HG02610 (cell line): ENCODE measurements at regions not wholly inside any gene's neighbourhood (a gene's known extent, or its start where the extent isn't known, plus 50 kb on each side); places are given as distances from the start of the nearest gene placed in this dataset.
"Not testable (repeated sequence)": the region's sequence is repeated elsewhere in the genome, so short reads cannot be mapped to it uniquely, and the experiment has no call there.

ENCODE experiments used
- ATAC-seq: cut with Tn5 transposase; IDR thresholded peaks from one replicate; pipeline ENCODE4 v1.9.1; 2021; ENCODE audit warnings: mild to moderate bottlenecking, moderate library complexity; ENCODE audit not compliant: unreplicated experiment

- ATAC-seq = not testable (repeated sequence)
These were observed 667.6 kb downstream of the UQCRFS1 start for GRCh38 chr19:28545397-28545796.

- no peak for ATAC-seq
These were observed 668.3 kb downstream of the UQCRFS1 start for GRCh38 chr19:28544451-28545261.

- ATAC-seq = no peak
These were observed 669.6 kb downstream of the UQCRFS1 start for GRCh38 chr19:28543244-28543776.

GRCh38 chr19:28542394-28543243, 670.3 kb downstream of the UQCRFS1 start:
- no peak for ATAC-seq

- ATAC-seq = no peak
These were observed 671.2 kb downstream of the UQCRFS1 start for GRCh38 chr19:28541602-28542393.

- no peak for ATAC-seq
These were observed 671.9 kb downstream of the UQCRFS1 start for GRCh38 chr19:28541029-28541428.

- ATAC-seq = not testable (repeated sequence)
These were observed 672.6 kb downstream of the UQCRFS1 start for GRCh38 chr19:28540385-28540784.

- ATAC-seq = no peak
These were observed 673.2 kb downstream of the UQCRFS1 start for GRCh38 chr19:28539759-28540158.

- not testable (repeated sequence) for ATAC-seq
These were observed 674.4 kb downstream of the UQCRFS1 start for GRCh38 chr19:28538579-28538978.

- ATAC-seq = no peak
These were observed 675.1 kb downstream of the UQCRFS1 start for GRCh38 chr19:28537896-28538295.

- ATAC-seq = no peak
These were observed 675.9 kb downstream of the UQCRFS1 start for GRCh38 chr19:28537079-28537478.

GRCh38 chr19:28535352-28535775, 677.6 kb downstream of the UQCRFS1 start:
- ATAC-seq = no peak

- ATAC-seq = no peak
These were observed 678.1 kb downstream of the UQCRFS1 start for GRCh38 chr19:28534766-28535351.

GRCh38 chr19:28532765-28533341, 680.1 kb downstream of the UQCRFS1 start:
- ATAC-seq = no peak

- ATAC-seq = no peak
These were observed 681.0 kb downstream of the UQCRFS1 start for GRCh38 chr19:28531979-28532378.

GRCh38 chr19:28530406-28531035, 682.4 kb downstream of the UQCRFS1 start:
- ATAC-seq = no peak

- ATAC-seq = no peak
These were observed 686.9 kb downstream of the UQCRFS1 start for GRCh38 chr19:28526038-28526437.

- ATAC-seq = no peak
These were observed 689.3 kb downstream of the UQCRFS1 start for GRCh38 chr19:28523619-28524018.

GRCh38 chr19:28522545-28522922, 690.4 kb downstream of the UQCRFS1 start:
- ATAC-seq = no peak
